GM21737 (cell line): ENCODE measurements at regions not wholly inside any gene's neighbourhood (a gene's known extent, or its start where the extent isn't known, plus 50 kb on each side); places are given as distances from the start of the nearest gene placed in this dataset.
A peak's percentile ranks its signal among the peaks of the same experiment; 100 is the strongest.
"Not testable (repeated sequence)": the region's sequence is repeated elsewhere in the genome, so short reads cannot be mapped to it uniquely, and the experiment has no call there.

Source experiments
- ATAC-seq: cut with Tn5 transposase; IDR thresholded peaks from one replicate; pipeline ENCODE4 v1.9.1; 2021; ENCODE audit warnings: mild to moderate bottlenecking, moderate library complexity; ENCODE audit not compliant: unreplicated experiment

DNA sequence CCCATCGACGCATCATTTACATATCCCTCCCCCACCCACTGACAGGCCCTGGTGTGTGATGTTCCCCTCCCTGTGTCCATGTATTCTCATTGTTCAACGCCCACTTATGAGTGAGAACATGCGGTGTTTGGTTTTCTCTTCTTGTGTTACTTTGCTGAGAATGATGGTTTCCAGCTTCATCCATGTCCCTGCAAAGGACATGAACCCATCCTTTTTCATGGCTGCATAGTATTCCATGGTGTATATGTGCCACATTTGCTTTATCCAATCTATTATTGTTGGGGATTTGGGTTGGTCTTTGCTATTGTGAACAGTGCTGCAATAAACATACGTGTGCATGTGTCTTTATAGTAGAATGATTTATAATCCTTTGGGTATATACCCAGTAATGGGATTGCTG is 243.3 kb downstream of the TTC6 start:
- not testable (repeated sequence) for ATAC-seq

DNA sequence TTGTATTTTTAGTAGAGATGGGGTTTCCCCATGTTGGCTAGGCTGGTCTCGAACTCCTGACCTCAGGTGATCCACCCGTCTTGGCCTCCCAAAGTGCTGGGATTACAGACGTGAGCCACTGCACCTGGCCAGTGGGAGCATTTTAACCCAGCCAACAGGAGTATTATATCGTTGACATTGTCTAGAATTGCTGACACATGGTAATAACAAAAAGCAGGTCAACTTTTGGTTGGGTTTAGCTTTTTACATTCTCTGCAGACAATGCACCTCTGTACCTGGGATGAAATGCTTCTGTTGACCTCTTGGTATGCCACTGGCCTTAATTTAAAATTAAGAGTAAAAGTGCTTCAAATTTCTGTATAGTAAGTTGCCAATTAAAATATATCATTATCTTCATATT is 245.6 kb downstream of the TTC6 start:
- ATAC-seq, result not testable (repeated sequence)

GRCh38 chr14:37842106-37842505 is 246.7 kb downstream of the TTC6 start:
- no peak for ATAC-seq

DNA sequence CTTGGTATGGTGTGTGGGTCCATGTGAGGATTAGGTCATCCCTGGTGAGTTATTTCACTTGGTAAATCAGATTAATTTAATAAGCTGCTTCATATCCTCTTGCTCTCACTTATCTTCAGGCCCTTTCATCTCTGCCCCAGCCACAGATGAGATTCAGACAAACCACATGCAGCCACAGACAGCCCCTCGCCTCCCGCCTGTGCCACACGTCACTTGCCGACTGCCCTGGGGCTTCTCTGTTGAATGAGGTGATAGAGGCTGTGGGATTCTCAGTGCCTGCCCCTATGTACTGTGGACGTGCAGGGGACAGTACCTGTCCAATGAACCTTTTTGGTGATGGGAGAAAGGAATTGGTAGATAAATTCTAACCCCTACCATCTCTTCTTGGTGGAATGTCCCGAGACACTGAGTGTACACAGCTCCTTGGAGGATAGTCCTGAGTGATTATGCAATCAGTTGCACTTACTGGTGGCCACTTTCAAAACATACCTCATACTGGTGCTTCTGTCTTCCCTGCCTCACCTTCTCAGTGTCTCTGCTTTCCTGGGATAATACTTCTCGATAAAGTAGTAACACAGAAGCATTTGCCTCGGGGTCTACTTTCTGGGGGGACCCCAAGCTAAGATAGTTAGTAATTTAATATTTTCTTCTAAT is 248.7 kb downstream of the TTC6 start:
- ATAC-seq, result no peak

GRCh38 chr14:37844614-37845013 is 249.2 kb downstream of the TTC6 start:
- ATAC-seq, result no peak

GRCh38 chr14:37848985-37849621 is 253.7 kb downstream of the TTC6 start:
- no peak for ATAC-seq

DNA sequence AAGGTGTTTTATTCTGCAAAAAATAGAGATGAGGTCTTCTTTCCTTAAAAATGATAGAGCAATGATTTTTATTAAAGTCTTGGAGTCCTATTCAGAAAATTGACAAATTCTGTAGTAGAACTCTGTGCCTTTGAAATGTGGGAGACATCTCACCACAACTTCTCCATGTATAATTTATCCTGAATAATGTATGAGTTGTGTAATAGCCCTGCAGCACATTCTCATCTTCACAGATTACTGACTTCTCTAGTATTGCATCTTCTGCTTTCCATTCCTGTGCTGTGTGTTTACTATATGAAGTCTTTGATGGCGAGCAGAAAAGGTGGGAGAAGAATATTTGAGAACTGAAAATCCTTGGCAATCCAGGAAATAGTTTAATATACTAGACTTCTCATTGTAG is 255.6 kb downstream of the TTC6 start:
- no peak for ATAC-seq

DNA sequence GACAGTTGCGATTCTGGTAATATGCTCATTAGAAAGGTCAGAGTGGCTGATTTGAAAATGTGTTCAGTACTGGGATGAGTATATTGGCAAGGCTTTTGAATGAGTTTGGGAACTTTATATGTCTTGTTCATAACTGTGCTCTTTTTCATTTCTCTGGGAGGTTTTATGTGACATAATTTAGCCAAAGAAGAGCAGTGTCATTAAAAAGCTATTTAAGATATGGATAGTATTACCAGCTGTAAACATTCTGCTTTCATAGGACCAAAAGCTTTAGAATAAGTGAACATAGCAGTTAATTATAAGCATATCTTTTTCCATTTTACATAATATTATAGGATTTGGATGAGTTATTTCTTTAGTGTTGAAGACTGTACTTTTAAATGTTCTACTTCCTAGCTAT is 260.4 kb downstream of the TTC6 start:
- ATAC-seq, result no peak

- ATAC-seq, result no peak
Measured at GRCh38 chr14:37857774-37858266, 262.4 kb downstream of the TTC6 start.

DNA sequence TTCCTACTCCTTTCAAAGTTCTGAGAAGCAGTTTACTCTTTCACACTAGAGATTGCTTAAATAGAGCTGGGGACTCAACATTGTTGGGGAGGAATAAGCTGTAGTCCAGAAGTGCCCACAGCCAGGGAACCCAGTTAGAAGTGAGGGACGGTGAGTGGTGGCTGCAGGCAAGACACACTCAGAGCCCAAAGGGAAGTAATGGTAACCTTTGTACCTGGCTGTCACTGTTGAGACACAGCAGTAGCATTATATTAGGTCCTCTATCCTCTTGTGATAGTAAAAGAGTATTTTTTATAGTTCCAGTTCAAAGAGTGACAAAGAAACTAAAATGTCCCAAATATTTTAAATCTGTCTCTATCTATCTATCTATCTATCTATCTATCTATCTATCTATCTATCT is 263.3 kb downstream of the TTC6 start:
- no peak for ATAC-seq

GRCh38 chr14:37859177-37859576 is 263.7 kb downstream of the TTC6 start:
- ATAC-seq, result no peak

DNA sequence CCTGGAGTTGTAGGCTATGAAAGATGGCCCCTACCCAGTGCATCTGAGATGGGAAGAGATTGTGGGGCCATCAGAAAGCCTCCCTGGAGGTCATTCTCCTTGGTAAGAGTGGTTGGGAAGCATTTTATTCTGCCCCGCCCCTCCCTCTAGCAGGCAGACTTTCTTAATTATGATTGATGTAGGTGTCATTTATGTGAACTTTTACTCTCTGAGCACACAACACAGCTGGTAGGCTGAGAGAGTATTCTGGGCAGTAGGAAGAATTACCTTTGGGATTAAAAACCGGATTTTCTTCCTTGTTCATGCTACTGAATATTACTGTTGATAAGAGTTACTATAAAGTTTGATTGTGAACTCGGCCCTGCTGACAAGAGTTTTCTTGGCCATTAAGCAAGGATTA is 266.8 kb downstream of the TTC6 start:
- ATAC-seq, result no peak

DNA sequence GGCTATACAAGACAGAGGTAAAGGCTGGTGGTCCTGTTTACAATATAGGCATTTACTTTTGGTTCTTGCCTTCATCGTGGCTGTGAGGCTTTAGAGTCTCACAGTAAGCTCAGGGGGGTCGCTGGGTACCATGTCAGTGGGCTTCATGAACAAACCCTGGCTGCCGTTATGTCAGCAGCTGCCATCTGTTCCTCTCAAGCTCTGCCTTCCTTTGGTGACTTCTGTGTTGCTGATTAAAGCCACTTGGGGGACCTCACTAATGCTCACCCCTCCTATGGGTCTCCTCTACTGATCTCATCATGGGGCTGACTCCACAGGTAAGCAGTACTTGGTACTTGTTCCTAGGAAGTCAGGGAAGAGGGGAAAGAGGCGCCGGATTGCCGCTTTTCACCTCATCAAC is 268.7 kb downstream of the TTC6 start:
- ATAC-seq, result no peak

DNA sequence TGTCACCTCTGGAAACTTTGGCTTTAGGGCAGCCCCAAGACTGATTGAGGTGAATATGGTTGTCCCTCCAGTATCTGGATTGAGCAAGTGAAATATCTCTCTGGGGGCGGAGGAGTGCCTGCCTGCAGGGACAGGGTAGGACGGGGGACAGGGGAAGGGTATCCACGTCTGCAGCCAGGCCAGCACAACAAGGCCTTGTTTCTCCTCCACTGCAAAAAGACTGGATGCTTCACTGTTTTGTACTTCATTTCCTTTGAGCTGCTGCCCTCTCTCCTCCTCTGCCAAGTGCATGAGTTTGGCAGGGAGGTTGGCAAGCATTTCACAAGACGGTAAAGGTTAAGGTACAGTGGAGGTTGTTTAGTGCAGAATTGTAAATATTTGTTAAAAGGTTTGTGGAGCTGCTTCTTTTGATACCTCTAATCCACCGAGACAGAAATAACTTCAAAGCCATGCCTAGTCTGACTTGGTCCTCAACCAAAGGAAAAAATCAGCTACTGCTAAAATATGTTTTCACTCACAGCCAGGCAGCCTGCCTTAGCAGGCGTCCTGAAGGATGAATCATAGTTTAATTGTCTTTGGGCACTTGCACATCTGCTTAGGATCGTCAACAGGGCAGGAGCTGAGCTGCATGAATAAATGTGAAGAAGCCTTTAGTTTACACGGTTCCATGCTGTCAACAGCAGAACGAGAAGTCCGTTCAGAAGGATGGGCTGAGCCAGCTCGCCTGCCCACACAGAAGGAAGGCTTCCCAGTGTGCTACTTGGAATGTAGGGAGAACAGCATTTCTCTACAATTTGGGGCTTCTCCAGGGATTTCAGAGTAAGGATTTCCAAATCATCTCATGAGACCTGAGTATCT is 269.7 kb downstream of the TTC6 start:
- no peak for ATAC-seq

DNA sequence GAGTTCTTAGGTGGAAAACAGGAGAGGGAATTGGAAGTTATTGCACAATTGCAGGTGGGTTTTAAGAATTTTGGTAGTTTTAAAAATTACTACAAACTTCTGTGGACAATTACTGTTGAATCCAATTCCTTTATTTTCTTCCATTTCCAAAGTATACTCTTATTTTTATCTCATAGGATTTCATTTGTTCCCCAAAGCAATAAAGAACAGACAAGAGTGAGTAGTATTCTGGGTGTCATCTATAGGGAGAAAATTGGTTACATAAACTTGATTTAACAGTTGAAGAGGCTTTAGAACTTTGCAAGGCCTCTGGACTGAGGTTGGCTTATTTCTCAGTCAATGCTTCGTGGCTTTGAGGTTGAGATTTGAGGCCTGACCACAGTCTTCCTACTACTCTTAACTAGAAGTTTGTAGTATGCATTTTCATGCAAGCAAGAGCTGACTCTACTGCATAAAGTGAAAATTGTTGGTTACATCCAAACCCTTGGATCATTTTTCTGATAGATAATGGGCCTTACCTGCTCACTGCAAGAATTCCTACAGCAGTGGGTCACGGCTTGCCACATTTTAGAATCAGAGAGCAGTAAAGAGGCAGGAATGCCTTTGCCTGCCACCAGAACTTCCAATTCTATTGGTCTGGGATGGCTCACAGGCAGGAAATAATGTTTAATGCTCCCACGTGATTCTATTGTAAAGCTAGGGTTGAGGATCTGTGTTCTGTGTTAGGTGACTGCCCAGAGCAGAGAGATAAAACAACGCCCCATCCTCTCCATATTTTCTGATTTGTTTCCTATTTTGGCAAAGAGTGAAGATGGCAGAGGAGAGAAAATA is 270.5 kb downstream of the TTC6 start:
- no peak for ATAC-seq

DNA sequence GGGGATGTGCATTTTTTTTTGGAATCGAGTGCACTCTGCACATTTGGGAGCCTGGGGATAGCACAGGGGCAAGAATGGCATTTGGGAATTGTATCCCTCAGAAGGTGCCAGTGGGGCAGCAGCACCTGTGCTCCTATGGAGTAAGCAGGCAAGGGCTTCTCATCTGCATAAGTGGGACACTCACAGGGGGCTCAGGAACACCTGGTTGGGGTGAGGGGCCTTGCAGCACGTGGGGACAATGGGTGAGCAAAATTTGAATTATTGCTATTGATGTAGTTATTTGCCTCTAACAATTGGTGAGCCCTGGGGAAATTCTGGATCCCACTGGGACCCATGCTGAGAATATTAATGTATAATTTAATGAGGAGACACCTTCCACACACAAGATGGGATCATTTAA is 274.2 kb downstream of the TTC6 start:
- ATAC-seq, result no peak

GRCh38 chr14:37870170-37870569 is 274.7 kb downstream of the TTC6 start:
- ATAC-seq, result no peak

GRCh38 chr14:37870632-37871346 is 275.4 kb downstream of the TTC6 start:
- ATAC-seq, result no peak

GRCh38 chr14:37874065-37874428 is 278.6 kb downstream of the TTC6 start:
- not testable (repeated sequence) for ATAC-seq

DNA sequence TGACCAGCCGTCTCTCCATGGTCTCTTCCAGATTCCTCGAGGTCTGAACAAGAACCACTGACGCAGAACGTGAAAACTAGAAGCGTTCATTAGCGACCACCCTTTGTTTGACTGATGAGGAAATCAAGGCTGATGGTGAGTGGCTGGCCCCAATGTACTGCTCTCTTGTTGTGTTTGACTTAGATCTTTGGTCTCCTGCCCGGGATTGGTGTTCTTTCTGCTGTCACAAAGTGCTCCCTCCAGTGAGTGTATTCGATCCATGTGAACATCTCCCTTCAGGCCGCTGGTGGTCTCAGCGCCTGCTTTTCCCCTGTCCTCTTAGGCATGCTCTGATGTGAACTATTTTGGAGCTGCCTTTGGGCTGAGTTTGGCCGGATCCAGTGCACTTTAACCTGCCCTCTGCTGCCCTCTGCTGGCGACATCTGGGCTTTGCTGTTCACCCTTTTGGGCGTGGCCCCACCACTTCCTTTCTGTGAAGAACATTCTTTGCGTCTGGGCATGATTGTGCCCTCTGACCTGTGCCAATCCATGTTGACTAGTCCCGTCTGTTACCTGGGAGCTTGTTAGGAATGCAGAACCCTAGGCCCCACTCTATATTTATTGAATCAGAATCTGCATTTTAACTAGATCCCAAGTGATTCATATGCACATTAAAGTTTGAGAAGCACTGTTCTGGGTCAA is 279.1 kb downstream of the TTC6 start:
- peak; percentile 95 for ATAC-seq
